Trophoblast cell (in vitro differentiated cells and primary cell): ENCODE measurements at regions not wholly inside any gene's neighbourhood (a gene's known extent, or its start where the extent isn't known, plus 50 kb on each side); places are given as distances from the start of the nearest gene placed in this dataset.
"Not testable (repeated sequence)": the region's sequence is repeated elsewhere in the genome, so short reads cannot be mapped to it uniquely, and the experiment has no call there.

Source experiments
- DNase-seq, 2 donors: peaks; one replicate each; pipeline ENCODE4 v3.0.0-alpha.2; 2016
- H2AFZ ChIP-seq: 2 replicates; pipeline ENCODE4 v1.6.1; 2013; ENCODE audit warnings: low read length, moderate library complexity, mild to moderate bottlenecking; ENCODE audit not compliant: insufficient read depth, poor library complexity
- H2AK5ac ChIP-seq: 2 replicates; pipeline ENCODE4 v1.6.1; 2013; ENCODE audit warnings: mild to moderate bottlenecking, low read length
- H2BK120ac ChIP-seq: 2 replicates; pipeline ENCODE4 v1.6.1; 2013; ENCODE audit warnings: low read length, mild to moderate bottlenecking, moderate library complexity; ENCODE audit not compliant: insufficient read depth, poor library complexity
- H2BK12ac ChIP-seq: 2 replicates; pipeline ENCODE4 v1.6.1; 2013; ENCODE audit warnings: mild to moderate bottlenecking, low read length, moderate library complexity
- H2BK5ac ChIP-seq: 2 replicates; pipeline ENCODE4 v1.6.1; 2013; ENCODE audit warnings: low read length, low read depth, moderate library complexity, mild to moderate bottlenecking; ENCODE audit not compliant: poor library complexity
- H3K14ac ChIP-seq: 2 replicates; pipeline ENCODE4 v1.6.1; 2013; ENCODE audit warnings: mild to moderate bottlenecking, low read length
- H3K18ac ChIP-seq: 2 replicates; pipeline ENCODE4 v1.6.1; 2013; ENCODE audit warnings: mild to moderate bottlenecking, low read length
- H3K23ac ChIP-seq: 2 replicates; pipeline ENCODE4 v1.6.1; 2013; ENCODE audit warnings: low read length
- H3K27ac ChIP-seq: 2 replicates; pipeline ENCODE4 v1.5.1; 2013; ENCODE audit warnings: low read depth, mild to moderate bottlenecking, inconsistent platforms, low read length, moderate library complexity
- H3K27me3 ChIP-seq: 2 replicates; pipeline ENCODE4 v1.6.1; 2013; ENCODE audit warnings: inconsistent platforms, mild to moderate bottlenecking, low read length, moderate library complexity; ENCODE audit not compliant: insufficient read depth
- H3K36me3 ChIP-seq, 2 experiments: 1 replicate in 1 of 2; 2 replicates in 1 of 2; pipeline ENCODE4 v1.6.1; 2013; ENCODE audit warnings: low read length in 2 of 2, mild to moderate bottlenecking in 2 of 2, moderate library complexity in 1 of 2; ENCODE audit not compliant: insufficient read depth in 2 of 2, control insufficient read depth in 1 of 2
- H3K4ac ChIP-seq: 2 replicates; pipeline ENCODE4 v1.6.1; 2013; ENCODE audit warnings: low read depth, mild to moderate bottlenecking, low read length, moderate library complexity
- H3K4me1 ChIP-seq, 2 experiments: 1 replicate in 1 of 2; 2 replicates in 1 of 2; pipeline ENCODE4 v1.6.1; 2013; ENCODE audit warnings: low read length in 2 of 2, mild to moderate bottlenecking in 2 of 2, moderate library complexity in 1 of 2; ENCODE audit not compliant: insufficient read depth in 2 of 2, control insufficient read depth in 1 of 2
- H3K4me2 ChIP-seq: 2 replicates; pipeline ENCODE4 v1.6.1; 2013; ENCODE audit warnings: inconsistent platforms, mild to moderate bottlenecking, low read length, moderate library complexity
- H3K4me3 ChIP-seq: 2 replicates; pipeline ENCODE4 v1.5.1; 2013; ENCODE audit warnings: mild to moderate bottlenecking, low read depth, low read length, inconsistent platforms
- H3K79me1 ChIP-seq: one replicate; pipeline ENCODE4 v1.6.1; 2013; ENCODE audit warnings: low read length
- H3K79me2 ChIP-seq: 2 replicates; pipeline ENCODE4 v1.6.1; 2013; ENCODE audit warnings: low read length, mild to moderate bottlenecking; ENCODE audit not compliant: control insufficient read depth, insufficient read depth, poor library complexity
- H3K9ac ChIP-seq: 2 replicates; pipeline ENCODE4 v1.6.1; 2013; ENCODE audit warnings: mild to moderate bottlenecking, low read length
- H3K9me3 ChIP-seq: 2 replicates; pipeline ENCODE4 v1.6.1; 2013; ENCODE audit warnings: low read depth, mild to moderate bottlenecking, control low read depth, inconsistent platforms, low read length; ENCODE audit not compliant: insufficient read depth
- H4K12ac ChIP-seq: 2 replicates; pipeline ENCODE4 v1.6.1; 2013; ENCODE audit warnings: low read depth, mild to moderate bottlenecking, low read length, moderate library complexity
- H4K8ac ChIP-seq: 2 replicates; pipeline ENCODE4 v1.6.1; 2013; ENCODE audit warnings: low read depth, mild to moderate bottlenecking, low read length, moderate library complexity
- H4K91ac ChIP-seq: one replicate; pipeline ENCODE4 v1.6.1; 2013; ENCODE audit warnings: low read depth, mild to moderate bottlenecking, low read length, moderate library complexity
- WGBS: extraction: QIAGEN DNeasy Blood & Tissue Kit; methylation state at CpG from one replicate; pipeline ENCODE4 v1.1.7; 2013; ENCODE audit warnings: missing lambda C conversion rate; ENCODE audit not compliant: insufficient read length, insufficient coverage; ENCODE audit errors: extremely low coverage; 5-methylcytosine and 5-hydroxymethylcytosine counted together

GRCh38 chr20:5678777-5679176 lies 68.0 kb upstream of the GPCPD1 start:
- no peak overlapping the region for H2BK120ac ChIP-seq
- peak; percentile 16 to 86 for DNase-seq
- H3K27me3 ChIP-seq = no peaks in the 10 kb centered on the region
- no peaks in the 10 kb centered on the region for H3K79me1 ChIP-seq
- no peak overlapping the region for H3K9ac ChIP-seq
- H3K4ac ChIP-seq = no peak overlapping the region
- H3K4me1 ChIP-seq = no peaks in the 10 kb centered on the region
- no peak overlapping the region for H3K4me3 ChIP-seq
- peaks cover 1% of the 10 kb centered on the region for H3K9me3 ChIP-seq
- no peak overlapping the region for H2AFZ ChIP-seq
- H3K23ac ChIP-seq = no peak overlapping the region
- no peak overlapping the region for H4K12ac ChIP-seq
- H4K8ac ChIP-seq = no peak overlapping the region
- H3K18ac ChIP-seq = no peak overlapping the region
- no peak overlapping the region for H4K91ac ChIP-seq
- WGBS = no CpG with 5 or more reads among the region's 2 CpGs
- no peak overlapping the region for H3K4me2 ChIP-seq
- no peaks in the 10 kb centered on the region for H3K36me3 ChIP-seq
- H2BK12ac ChIP-seq = no peak overlapping the region
- no peaks in the 10 kb centered on the region for H3K79me2 ChIP-seq
- H2AK5ac ChIP-seq = no peak overlapping the region
- no peak overlapping the region for H2BK5ac ChIP-seq
- no peak overlapping the region for H3K14ac ChIP-seq
- no peak overlapping the region for H3K27ac ChIP-seq

GRCh38 chr20:5677944-5678343 lies 67.1 kb upstream of the GPCPD1 start:
- H2BK5ac ChIP-seq, H2AFZ ChIP-seq, H3K18ac ChIP-seq, H2BK120ac ChIP-seq, H3K23ac ChIP-seq, H3K9me3 ChIP-seq, H3K27ac ChIP-seq, H2AK5ac ChIP-seq, H3K79me1 ChIP-seq, H4K91ac ChIP-seq, H3K27me3 ChIP-seq, H3K14ac ChIP-seq, H3K4me1 ChIP-seq, H3K4ac ChIP-seq, H3K4me3 ChIP-seq, H3K36me3 ChIP-seq, H4K12ac ChIP-seq, H3K79me2 ChIP-seq, DNase-seq, H3K9ac ChIP-seq, H4K8ac ChIP-seq, H3K4me2 ChIP-seq, H2BK12ac ChIP-seq: not testable (repeated sequence)
- WGBS = no CpG with 5 or more reads among the region's 8 CpGs

- DNase-seq = no peak
- no peak overlapping the region for H3K27ac ChIP-seq
- no peak overlapping the region for H2AK5ac ChIP-seq
- no peaks in the 10 kb centered on the region for H3K27me3 ChIP-seq
- no CpG with 5 or more reads among the region's 4 CpGs for WGBS
- no peak overlapping the region for H3K4me2 ChIP-seq
- H2BK120ac ChIP-seq = no peak overlapping the region
- H2BK12ac ChIP-seq = no peak overlapping the region
- no peak overlapping the region for H3K4ac ChIP-seq
- no peak overlapping the region for H3K14ac ChIP-seq
- no peak overlapping the region for H4K91ac ChIP-seq
- no peak overlapping the region for H4K12ac ChIP-seq
- no peak overlapping the region for H2BK5ac ChIP-seq
- H3K4me1 ChIP-seq = no peaks in the 10 kb centered on the region
- no peaks in the 10 kb centered on the region for H3K79me2 ChIP-seq
- no peak overlapping the region for H4K8ac ChIP-seq
- H3K4me3 ChIP-seq = no peak overlapping the region
- no peak overlapping the region for H3K9ac ChIP-seq
- peaks cover 1% of the 10 kb centered on the region for H3K9me3 ChIP-seq
- H3K36me3 ChIP-seq = no peaks in the 10 kb centered on the region
- no peak overlapping the region for H3K23ac ChIP-seq
- H3K18ac ChIP-seq = no peak overlapping the region
- H3K79me1 ChIP-seq = no peaks in the 10 kb centered on the region
- no peak overlapping the region for H2AFZ ChIP-seq
These were observed 66.6 kb upstream of the GPCPD1 start for GRCh38 chr20:5677389-5677788.

GRCh38 chr20:5675103-5676091 lies 64.6 kb upstream of the GPCPD1 start:
- Histone ChIP-seq H3K4me1 (no peaks in the 10 kb centered on the region), H3K27me3 (no peaks in the 10 kb centered on the region)
- no CpG with 5 or more reads among the region's 12 CpGs for WGBS

More at GRCh38 chr20:5675103-5676091, 64.6 kb upstream of the GPCPD1 start:
- no peak overlapping the region for H2BK5ac ChIP-seq
- H3K79me1 ChIP-seq = no peaks in the 10 kb centered on the region
- H3K27ac ChIP-seq = no peak overlapping the region
- no peak overlapping the region for H3K14ac ChIP-seq
- H2BK12ac ChIP-seq = no peak overlapping the region
- no peak overlapping the region for H4K91ac ChIP-seq
- no peaks in the 10 kb centered on the region for H3K79me2 ChIP-seq
- no peaks in the 10 kb centered on the region for H3K36me3 ChIP-seq
- no peak overlapping the region for H3K4ac ChIP-seq
- no peak overlapping the region for H3K4me3 ChIP-seq
- H2BK120ac ChIP-seq = no peak overlapping the region
- H4K12ac ChIP-seq = no peak overlapping the region
- H3K9ac ChIP-seq = no peak overlapping the region
- H2AK5ac ChIP-seq = no peak overlapping the region
- H4K8ac ChIP-seq = no peak overlapping the region
- H3K18ac ChIP-seq = no peak overlapping the region
- no peak overlapping the region for H3K4me2 ChIP-seq
- peaks cover 1% of the 10 kb centered on the region for H3K9me3 ChIP-seq
- H2AFZ ChIP-seq = no peak overlapping the region
- H3K23ac ChIP-seq = no peak overlapping the region
- DNase-seq = peak; percentile 46 to 87
